Sciatic nerve (tissue), 2 donors: ENCODE measurements at regions not wholly inside any gene's neighbourhood (a gene's known extent, or its start where the extent isn't known, plus 50 kb on each side); places are given as distances from the start of the nearest gene placed in this dataset.

ENCODE experiments used
- ATAC-seq: fragments of 200-7000 bp; cut with Tn5 transposase; one replicate; pipeline ENCODE4 v1.9.1; 2020; ENCODE audit warnings: mild to moderate bottlenecking, moderate library complexity
- DNase-seq: peaks from one replicate; pipeline ENCODE4 v3.0.0-alpha.2; 2020; ENCODE audit warnings: low spot score
- intact Hi-C: fragments of 100-400 bp; cut with DNase I; formaldehyde crosslinking; loops from one replicate; pipeline ENCODE4 v1.14.2; 2022
- donor health status: DM: no; HTN: no; CAD: no.
- donor health status: DM: no; HTN: no; CAD: no.

GRCh38 chrX:10106806-10107205 lies 50.0 kb upstream of the CLCN4 start:
- DNase-seq: no peak
- intact Hi-C loops: no loop called here
- no peak for ATAC-seq
